Loucy (cell line): ENCODE measurements at regions not wholly inside any gene's neighbourhood (a gene's known extent, or its start where the extent isn't known, plus 50 kb on each side); places are given as distances from the start of the nearest gene placed in this dataset.

Experiments used
- CTCF ChIP-seq: fragments of 200-600 bp; sonication (generic); conservative IDR thresholded peaks from 2 replicates; pipeline ENCODE4 v1.5.1; 2014; ENCODE audit warnings: mild to moderate bottlenecking, antibody characterized with exemption, low read length
- EZH2phosphoT487 ChIP-seq: fragments of 200-600 bp; IDR thresholded peaks from 2 replicates; pipeline ENCODE4 v1.6.1; 2018; ENCODE audit warnings: antibody characterized with exemption, mild to moderate bottlenecking, moderate library complexity, borderline replicate concordance

GRCh38 chr9:88635151-88635550 lies 100.2 kb downstream of the NXNL2 start:
- TF ChIP-seq CTCF (no peak), EZH2phosphoT487 (no peak)
